Fibroblast of lung (primary cell): ENCODE measurements at regions not wholly inside any gene's neighbourhood (a gene's known extent, or its start where the extent isn't known, plus 50 kb on each side); places are given as distances from the start of the nearest gene placed in this dataset.

Source experiments
- DNase-seq, 2 donors: peaks; one replicate each; pipeline versions ENCODE4 v3.0.0 to v3.0.0-alpha.2; 2010; ENCODE audit warnings: low read depth in 2 of 2
- H2AFZ ChIP-seq: 2 replicates; pipeline ENCODE4 v1.5.1; 2012; ENCODE audit warnings: low read length, control low read depth, inconsistent platforms
- H3K27ac ChIP-seq: 2 replicates; pipeline ENCODE4 v1.5.1; 2011; ENCODE audit warnings: low read length, control low read depth; ENCODE audit not compliant: insufficient read depth
- H3K27me3 ChIP-seq: 2 replicates; pipeline ENCODE4 v1.5.1; 2011; ENCODE audit warnings: mild to moderate bottlenecking, low read length; ENCODE audit not compliant: control insufficient read depth, insufficient read depth
- H3K36me3 ChIP-seq: 2 replicates; pipeline ENCODE4 v1.5.1; 2011; ENCODE audit warnings: low read length; ENCODE audit not compliant: control insufficient read depth, insufficient read depth
- H3K4me1 ChIP-seq: 2 replicates; pipeline ENCODE4 v1.5.1; 2011; ENCODE audit warnings: low read length; ENCODE audit not compliant: control insufficient read depth, insufficient read depth; ENCODE audit errors: extremely low read depth
- H3K4me2 ChIP-seq: 2 replicates; pipeline ENCODE4 v1.5.1; 2011; ENCODE audit warnings: low read length, control low read depth; ENCODE audit not compliant: insufficient read depth; ENCODE audit errors: extremely low read depth
- H3K4me3 ChIP-seq, 4 experiments: fragments of 200-600 bp in 1 of 4; sonication (generic) in 1 of 4; replicated peaks in 1 of 4; 2 replicates each; pipeline ENCODE4 v1.5.1; 2011 to 2016; ENCODE audit warnings: low read length in 4 of 4, low read depth in 3 of 4, mild to moderate bottlenecking in 3 of 4, control low read depth in 2 of 4, inconsistent platforms in 1 of 4, mixed read lengths in 1 of 4; ENCODE audit not compliant: insufficient read depth in 1 of 4; ENCODE audit errors: control extremely low read depth in 1 of 4
- H3K79me2 ChIP-seq: 2 replicates; pipeline ENCODE4 v1.5.1; 2012; ENCODE audit warnings: mild to moderate bottlenecking, low read length, inconsistent platforms; ENCODE audit not compliant: control insufficient read depth, insufficient read depth
- H3K9ac ChIP-seq: 2 replicates; pipeline ENCODE4 v1.5.1; 2011; ENCODE audit warnings: mild to moderate bottlenecking, low read length, control low read depth; ENCODE audit not compliant: insufficient read depth
- H3K9me3 ChIP-seq: 2 replicates; pipeline ENCODE4 v1.5.1; 2012; ENCODE audit warnings: low read depth, low read length; ENCODE audit not compliant: control insufficient read depth, insufficient read depth
- H4K20me1 ChIP-seq: 2 replicates; pipeline ENCODE4 v1.5.1; 2011; ENCODE audit warnings: low read length; ENCODE audit not compliant: control insufficient read depth, insufficient read depth; ENCODE audit errors: extremely low read depth
- EZH2 ChIP-seq: IDR thresholded peaks from 2 replicates; pipeline ENCODE4 v1.5.1; 2012; ENCODE audit warnings: low read length, control low read depth, mild to moderate bottlenecking; ENCODE audit errors: missing control alignments
- TF ChIP-seq, protein P1 (sequence below), 2 donors: IDR thresholded peaks in 1 of 2; conservative IDR thresholded peaks in 1 of 2; 1 replicate in 1 of 2; 2 replicates in 1 of 2; pipeline ENCODE4 v1.5.1; 2011 to 2012; ENCODE audit warnings: low read length in 2 of 2, control low read depth in 1 of 2, inconsistent platforms in 1 of 2, low read depth in 1 of 2, mild to moderate bottlenecking in 1 of 2

GRCh38 chr11:29032384-29033149 is 924.4 kb downstream of the METTL15 start:
- no peaks in the 10 kb centered on the region for H3K36me3 ChIP-seq
- H3K9ac ChIP-seq = no peak overlapping the region
- no peak for DNase-seq
- no peaks in the 10 kb centered on the region for H4K20me1 ChIP-seq
- no peak overlapping the region for H3K4me3 ChIP-seq
- no peak overlapping the region for H3K27ac ChIP-seq
- H2AFZ ChIP-seq = no peak overlapping the region
- no peak for TF ChIP-seq EZH2
- TF ChIP-seq, protein P1, sequence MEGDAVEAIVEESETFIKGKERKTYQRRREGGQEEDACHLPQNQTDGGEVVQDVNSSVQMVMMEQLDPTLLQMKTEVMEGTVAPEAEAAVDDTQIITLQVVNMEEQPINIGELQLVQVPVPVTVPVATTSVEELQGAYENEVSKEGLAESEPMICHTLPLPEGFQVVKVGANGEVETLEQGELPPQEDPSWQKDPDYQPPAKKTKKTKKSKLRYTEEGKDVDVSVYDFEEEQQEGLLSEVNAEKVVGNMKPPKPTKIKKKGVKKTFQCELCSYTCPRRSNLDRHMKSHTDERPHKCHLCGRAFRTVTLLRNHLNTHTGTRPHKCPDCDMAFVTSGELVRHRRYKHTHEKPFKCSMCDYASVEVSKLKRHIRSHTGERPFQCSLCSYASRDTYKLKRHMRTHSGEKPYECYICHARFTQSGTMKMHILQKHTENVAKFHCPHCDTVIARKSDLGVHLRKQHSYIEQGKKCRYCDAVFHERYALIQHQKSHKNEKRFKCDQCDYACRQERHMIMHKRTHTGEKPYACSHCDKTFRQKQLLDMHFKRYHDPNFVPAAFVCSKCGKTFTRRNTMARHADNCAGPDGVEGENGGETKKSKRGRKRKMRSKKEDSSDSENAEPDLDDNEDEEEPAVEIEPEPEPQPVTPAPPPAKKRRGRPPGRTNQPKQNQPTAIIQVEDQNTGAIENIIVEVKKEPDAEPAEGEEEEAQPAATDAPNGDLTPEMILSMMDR (conservative IDR thresholded peaks at IDR 0.05 in 1 of 2, IDR thresholded peaks at IDR 0.05 in 1 of 2; ENCODE audit: low read depth in 1 of 2, low read length in 2 of 2) = no peak
- H3K79me2 ChIP-seq = no peaks in the 10 kb centered on the region
- no peaks in the 10 kb centered on the region for H3K9me3 ChIP-seq
- H3K4me1 ChIP-seq = no peaks in the 10 kb centered on the region
- no peak overlapping the region for H3K4me2 ChIP-seq
- no peaks in the 10 kb centered on the region for H3K27me3 ChIP-seq

DNA sequence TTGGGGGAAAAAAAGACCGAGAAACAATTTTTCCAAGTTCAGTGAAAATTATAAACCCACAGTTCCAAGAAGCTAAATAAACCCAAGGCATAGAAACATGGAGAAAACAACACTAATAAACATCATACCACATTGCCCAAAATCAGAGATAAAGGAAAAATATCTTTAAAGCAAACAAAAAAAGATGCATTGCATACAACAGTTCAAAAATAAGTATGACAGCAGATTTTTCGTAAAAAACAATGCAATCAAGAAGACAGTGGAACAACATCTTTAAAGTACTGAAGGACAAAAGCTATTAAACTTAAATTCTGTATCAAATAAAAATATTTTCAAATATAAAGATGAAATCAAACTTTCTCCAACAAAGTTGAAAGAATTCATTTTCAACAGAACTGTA is 921.3 kb downstream of the METTL15 start:
- no peaks in the 10 kb centered on the region for H3K9me3 ChIP-seq

DNA sequence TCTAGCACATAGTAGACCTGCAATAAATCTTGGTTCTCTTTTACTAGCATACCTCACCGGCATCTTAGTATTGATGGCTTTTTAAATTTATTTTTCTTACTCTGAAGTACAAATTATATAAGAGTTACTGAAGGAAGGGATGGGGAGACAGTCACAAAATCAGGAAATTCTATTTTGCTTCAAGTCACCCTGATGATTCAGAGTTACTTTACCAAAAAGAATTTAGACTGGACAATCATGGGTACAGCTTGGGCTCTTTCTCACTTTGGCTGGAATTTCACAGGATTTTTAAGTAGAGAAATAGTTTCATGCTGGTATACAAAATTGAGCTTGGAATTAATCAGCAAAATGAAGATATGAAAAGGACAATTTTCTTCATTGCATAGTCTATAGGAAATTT is 919.2 kb downstream of the METTL15 start:
- no peak overlapping the region for H3K4me2 ChIP-seq
- no peaks in the 10 kb centered on the region for H3K4me1 ChIP-seq
- H3K9ac ChIP-seq = no peak overlapping the region
- H3K27ac ChIP-seq = no peak overlapping the region
- no peaks in the 10 kb centered on the region for H4K20me1 ChIP-seq
- no peaks in the 10 kb centered on the region for H3K27me3 ChIP-seq
- H2AFZ ChIP-seq = no peak overlapping the region
- no peaks in the 10 kb centered on the region for H3K79me2 ChIP-seq
- H3K36me3 ChIP-seq = no peaks in the 10 kb centered on the region
- no peak for DNase-seq
- TF ChIP-seq, protein P1 (conservative IDR thresholded peaks at IDR 0.05 in 1 of 2, IDR thresholded peaks at IDR 0.05 in 1 of 2; ENCODE audit: low read depth in 1 of 2, low read length in 2 of 2) = no peak
- TF ChIP-seq EZH2 = no peak
- no peak overlapping the region for H3K4me3 ChIP-seq
- no peaks in the 10 kb centered on the region for H3K9me3 ChIP-seq

More for the DNA sequence above, 921.3 kb downstream of the METTL15 start:
- Histone ChIP-seq H3K79me2 (no peaks in the 10 kb centered on the region), H3K4me3 (no peak overlapping the region), H4K20me1 (no peaks in the 10 kb centered on the region), H3K27ac (no peak overlapping the region), H3K4me1 (no peaks in the 10 kb centered on the region), H2AFZ (no peak overlapping the region), H3K4me2 (no peak overlapping the region), H3K27me3 (no peaks in the 10 kb centered on the region), H3K9ac (no peak overlapping the region), H3K36me3 (no peaks in the 10 kb centered on the region)
- TF ChIP-seq EZH2 = no peak
- TF ChIP-seq, protein P1 (conservative IDR thresholded peaks at IDR 0.05 in 1 of 2, IDR thresholded peaks at IDR 0.05 in 1 of 2; ENCODE audit: low read depth in 1 of 2, low read length in 2 of 2) = no peak
- no peak for DNase-seq
